CD14-positive monocyte (primary cell): ENCODE measurements at regions not wholly inside any gene's neighbourhood (a gene's known extent, or its start where the extent isn't known, plus 50 kb on each side); places are given as distances from the start of the nearest gene placed in this dataset.
A peak's percentile ranks its signal among the peaks of the same experiment; 100 is the strongest.
"Not testable (repeated sequence)": the region's sequence is repeated elsewhere in the genome, so short reads cannot be mapped to it uniquely, and the experiment has no call there.

Experiments
- DNase-seq, 3 donors: peaks; one replicate each; pipeline ENCODE4 v3.0.0-alpha.2; 2011 to 2022
- H2AFZ ChIP-seq: 2 replicates; pipeline ENCODE4 v1.6.0; 2012; ENCODE audit warnings: mild to moderate bottlenecking, low read depth, low read length, inconsistent platforms; ENCODE audit not compliant: insufficient read depth, poor library complexity, severe bottlenecking
- H3K27ac ChIP-seq, 2 donors: 1 replicate in 1 of 2; 2 replicates in 1 of 2; pipeline ENCODE4 v1.5.1; 2012 to 2013; ENCODE audit warnings: low read length in 2 of 2, control low read depth in 1 of 2, inconsistent platforms in 1 of 2, low read depth in 1 of 2, mild to moderate bottlenecking in 1 of 2
- H3K27me3 ChIP-seq, 2 donors: one replicate each; pipeline versions ENCODE4 v1.6.0 to v1.6.1; 2011 to 2013; ENCODE audit warnings: low read length in 2 of 2; ENCODE audit not compliant: control insufficient read depth in 2 of 2, insufficient read depth in 2 of 2
- H3K36me3 ChIP-seq, 2 donors: replicated peaks in 1 of 2; 1 replicate in 1 of 2; 2 replicates in 1 of 2; pipeline versions ENCODE4 v1.5.1 to v1.6.1; 2012 to 2013; ENCODE audit warnings: low read length in 2 of 2, control low read depth in 1 of 2, inconsistent platforms in 1 of 2, mild to moderate bottlenecking in 1 of 2; ENCODE audit not compliant: insufficient read depth in 2 of 2, control insufficient read depth in 1 of 2
- H3K4me1 ChIP-seq, 2 donors: 1 replicate in 1 of 2; 2 replicates in 1 of 2; pipeline versions ENCODE4 v1.5.1 to v1.6.1; 2012 to 2013; ENCODE audit warnings: low read length in 2 of 2, control low read depth in 1 of 2, inconsistent platforms in 1 of 2, mild to moderate bottlenecking in 1 of 2, moderate library complexity in 1 of 2; ENCODE audit not compliant: insufficient read depth in 2 of 2, control insufficient read depth in 1 of 2
- H3K4me2 ChIP-seq: replicated peaks from 2 replicates; pipeline ENCODE3; 2012; ENCODE audit warnings: low read length, moderate library complexity, mild to moderate bottlenecking; ENCODE audit not compliant: poor library complexity, severe bottlenecking; ENCODE audit errors: extremely low read depth
- H3K4me3 ChIP-seq, 3 experiments: fragments of 200-600 bp in 1 of 3; sonication (generic) in 1 of 3; replicated peaks in 1 of 3; 1 replicate in 2 of 3; 2 replicates in 1 of 3; pipeline ENCODE4 v1.5.1; 2011 to 2013; ENCODE audit warnings: low read length in 3 of 3, mild to moderate bottlenecking in 3 of 3, control low read depth in 2 of 3, low read depth in 2 of 3, inconsistent platforms in 1 of 3, moderate library complexity in 1 of 3
- H3K79me2 ChIP-seq: 2 replicates; pipeline ENCODE4 v1.6.0; 2012; ENCODE audit warnings: mild to moderate bottlenecking, control low read depth, inconsistent platforms, low read length, moderate library complexity; ENCODE audit not compliant: insufficient read depth
- H3K9ac ChIP-seq: 2 replicates; pipeline ENCODE4 v1.6.0; 2017; ENCODE audit warnings: low read length, mild to moderate bottlenecking; ENCODE audit not compliant: insufficient read depth, poor library complexity, severe bottlenecking
- H3K9me3 ChIP-seq, 2 donors: replicated peaks in 1 of 2; 1 replicate in 1 of 2; 2 replicates in 1 of 2; pipeline versions ENCODE4 v1.5.1 to v1.6.1; 2012 to 2013; ENCODE audit warnings: low read length in 2 of 2, control low read depth in 1 of 2; ENCODE audit not compliant: control insufficient read depth in 1 of 2, insufficient read depth in 1 of 2
- H4K20me1 ChIP-seq: 2 replicates; pipeline ENCODE4 v1.6.0; 2012; ENCODE audit warnings: mild to moderate bottlenecking, low read length, control low read depth, moderate library complexity; ENCODE audit not compliant: insufficient read depth
- H3K27ac Mint-ChIP-seq, 7 donors: one replicate each; pipeline ENCODE4 v1.8.0; 2020; ENCODE audit warnings: mild to moderate bottlenecking in 7 of 7, mixed read lengths in 7 of 7, moderate library complexity in 6 of 7, inconsistent platforms in 2 of 7
- H3K27me3 Mint-ChIP-seq, 3 donors: one replicate each; pipeline ENCODE4 v1.8.0; 2021 to 2022; ENCODE audit warnings: low read depth in 3 of 3, mild to moderate bottlenecking in 3 of 3, mixed read lengths in 3 of 3, moderate library complexity in 3 of 3, inconsistent platforms in 1 of 3
- H3K36me3 Mint-ChIP-seq, 2 donors: one replicate each; pipeline ENCODE4 v1.8.0; 2020; ENCODE audit warnings: mixed read lengths in 2 of 2, inconsistent platforms in 1 of 2, mild to moderate bottlenecking in 1 of 2
- H3K4me1 Mint-ChIP-seq: one replicate; pipeline ENCODE4 v1.8.0; 2020; ENCODE audit warnings: mild to moderate bottlenecking, mixed read lengths
- H3K4me3 Mint-ChIP-seq, 2 donors: one replicate each; pipeline ENCODE4 v1.8.0; 2020; ENCODE audit warnings: mild to moderate bottlenecking in 2 of 2, mixed read lengths in 2 of 2, moderate library complexity in 1 of 2
- H3K9me3 Mint-ChIP-seq, 7 donors: one replicate each; pipeline ENCODE4 v1.8.0; 2020 to 2022; ENCODE audit warnings: mixed read lengths in 7 of 7, mild to moderate bottlenecking in 6 of 7, moderate library complexity in 6 of 7, inconsistent platforms in 2 of 7
- whole genome bisulfite sequencing: methylation state at CpG from one replicate; pipeline ENCODE4 v1.1.5; 2013; ENCODE audit warnings: missing lambda C conversion rate; ENCODE audit not compliant: insufficient coverage; 5-methylcytosine and 5-hydroxymethylcytosine counted together
- intact Hi-C, 2 donors: fragments of 100-400 bp; cut with micrococcal nuclease; formaldehyde crosslinking; loops; one replicate each; pipeline versions ENCODE4 v1.15.0 to v1.15.1; 2023

DNA sequence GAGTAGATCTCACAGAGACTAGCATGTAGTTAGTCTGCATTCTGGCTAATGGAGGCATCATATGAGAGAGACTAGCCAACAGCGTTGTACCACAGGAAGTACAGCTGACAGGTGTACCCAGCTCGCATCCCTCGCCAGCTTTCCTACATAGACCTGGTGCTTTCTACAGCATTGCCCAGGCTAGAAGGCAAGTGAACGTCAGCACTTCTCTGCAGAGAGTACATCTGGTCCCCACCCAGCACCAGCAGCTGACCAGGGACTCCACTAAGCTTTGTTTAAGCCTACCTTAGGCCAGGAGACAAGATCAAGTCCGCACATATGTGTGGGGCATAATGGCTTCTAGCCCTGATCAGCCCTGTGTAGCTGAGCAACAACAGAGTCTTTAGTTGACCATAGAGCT lies 1692.9 kb downstream of the SPATA31A7 start:
- H3K4me1 ChIP-seq, H2AFZ ChIP-seq, H3K27me3 Mint-ChIP-seq, H3K9ac ChIP-seq, intact Hi-C loops, H3K4me3 ChIP-seq, H3K36me3 ChIP-seq, H3K79me2 ChIP-seq, H3K4me3 Mint-ChIP-seq, H3K9me3 ChIP-seq, H3K27ac ChIP-seq, H3K4me1 Mint-ChIP-seq, H4K20me1 ChIP-seq, H3K36me3 Mint-ChIP-seq, H3K4me2 ChIP-seq, H3K27me3 ChIP-seq, DNase-seq: not testable (repeated sequence)
- peak overlapping the region in 1 of 7 donors; percentile 38 for H3K27ac Mint-ChIP-seq
- 66% methylated on average over 3 of the region's 5 CpGs for WGBS
- H3K9me3 Mint-ChIP-seq: peaks cover 0 to 11% (median 6%) of the 10 kb centered on the region in 7 donors

DNA sequence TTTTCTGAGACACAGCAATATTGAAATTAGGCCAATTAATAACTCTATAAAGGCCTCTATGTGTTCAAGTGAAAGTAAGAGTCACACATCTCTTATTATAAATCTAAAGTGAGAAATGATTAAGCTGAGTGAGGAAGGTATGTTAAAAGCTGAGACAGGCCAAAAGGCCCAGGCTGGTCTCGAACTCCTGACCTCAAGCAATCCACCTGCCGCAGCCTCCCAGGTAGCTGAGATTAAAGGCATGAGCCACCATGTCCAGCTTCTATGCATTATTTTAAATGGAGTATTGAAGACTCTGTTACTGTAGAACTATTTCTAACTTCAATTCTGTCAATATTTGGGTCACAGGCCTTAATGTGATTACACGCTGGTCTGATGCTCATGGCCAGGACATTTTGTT lies 1706.9 kb downstream of the SPATA31A7 start:
- H3K4me3 Mint-ChIP-seq, H3K9ac ChIP-seq, H3K27ac ChIP-seq, DNase-seq, H3K27me3 ChIP-seq, H3K9me3 ChIP-seq, H3K4me1 Mint-ChIP-seq, H3K36me3 Mint-ChIP-seq, H3K79me2 ChIP-seq, H3K27ac Mint-ChIP-seq, H3K9me3 Mint-ChIP-seq, intact Hi-C loops, H3K4me1 ChIP-seq, H2AFZ ChIP-seq, H4K20me1 ChIP-seq, H3K4me2 ChIP-seq, H3K27me3 Mint-ChIP-seq, H3K4me3 ChIP-seq, H3K36me3 ChIP-seq: not testable (repeated sequence)
- no CpG with 5 or more reads among the region's 3 CpGs for WGBS

DNA sequence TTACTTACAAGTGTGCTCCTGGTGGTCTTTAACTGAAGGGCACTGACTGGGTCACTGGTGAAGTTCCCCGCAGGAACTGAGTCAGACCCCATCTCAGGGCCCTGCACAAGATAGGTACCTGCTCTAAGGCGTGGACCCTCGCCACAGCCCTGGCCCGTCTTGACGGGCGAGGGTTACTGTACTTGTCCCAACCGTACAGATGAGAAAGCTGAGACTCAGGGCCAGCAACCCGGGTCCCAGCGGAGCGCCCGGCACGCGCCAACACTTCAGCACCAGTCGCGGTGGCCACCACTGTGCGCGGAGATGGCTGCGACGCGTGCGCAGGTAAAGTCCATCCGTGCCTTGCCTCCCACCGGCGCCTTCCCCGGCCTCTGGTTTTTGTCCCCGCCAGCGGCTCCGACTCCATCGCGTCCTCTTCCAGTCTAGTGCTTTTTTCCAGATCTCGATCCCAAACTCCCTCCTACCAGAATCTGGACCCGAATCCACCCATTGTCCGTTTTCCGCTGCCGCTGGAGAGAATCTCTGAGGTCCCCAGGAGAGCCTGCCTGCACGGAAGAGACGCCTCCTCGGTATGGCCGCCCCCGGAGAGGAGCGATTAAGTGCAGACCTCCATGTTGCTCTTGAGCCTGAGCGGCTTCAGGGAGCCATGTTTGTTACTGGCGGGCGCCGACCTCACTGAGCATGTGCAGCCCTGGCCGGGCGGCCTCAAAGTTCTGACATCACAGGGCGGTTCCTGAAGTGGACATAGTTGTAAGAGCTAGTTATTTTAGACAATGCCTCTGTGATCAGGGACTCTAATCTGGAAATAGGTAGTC lies 1707.8 kb downstream of the SPATA31A7 start:
- 13% methylated on average over 8 of the region's 48 CpGs for WGBS
- Mint-ChIP-seq H3K4me3 (peak overlapping the region; percentile 69 to 74), H3K27ac (peak overlapping the region in 3 of 7 donors; percentile 45 to 97 (median 95))
- H4K20me1 ChIP-seq, H3K4me1 ChIP-seq, H3K79me2 ChIP-seq, H3K27me3 Mint-ChIP-seq, H3K9me3 ChIP-seq, H3K36me3 Mint-ChIP-seq, H3K4me1 Mint-ChIP-seq, intact Hi-C loops, H3K36me3 ChIP-seq, H3K9me3 Mint-ChIP-seq, H3K27me3 ChIP-seq, H3K4me2 ChIP-seq: not testable (repeated sequence)
- Histone ChIP-seq H2AFZ (peak overlapping the region; percentile 61), H3K27ac (peak overlapping the region in 1 of 2 donors; percentile 64), H3K9ac (peak overlapping the region; percentile 36), H3K4me3 (peak overlapping the region; percentile 21 to 63 (median 42))
- DNase-seq: peak; percentile 15 to 25 (median 20)

DNA sequence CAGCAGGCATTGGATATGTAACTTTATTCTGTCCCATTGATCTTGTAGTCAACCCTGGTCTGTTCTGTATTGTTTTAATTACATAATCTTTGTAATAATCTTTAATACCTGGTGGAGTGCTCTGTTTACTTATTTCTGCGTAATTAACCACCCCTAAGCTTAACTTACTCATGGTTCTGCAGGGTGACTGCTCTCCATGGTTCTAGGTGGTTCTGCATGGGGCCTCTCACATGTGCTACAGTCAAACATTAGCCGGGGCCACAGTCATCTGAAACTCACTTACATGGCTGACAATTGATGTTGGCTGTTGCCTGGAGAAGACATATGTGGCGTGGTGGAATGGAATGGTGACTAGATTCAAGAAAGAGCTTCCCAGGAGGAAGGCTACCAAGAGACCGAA lies 1709.8 kb downstream of the SPATA31A7 start:
- H3K9me3 Mint-ChIP-seq, H3K4me1 Mint-ChIP-seq, H3K36me3 ChIP-seq, H3K9ac ChIP-seq, H3K36me3 Mint-ChIP-seq, H3K27me3 ChIP-seq, H3K4me1 ChIP-seq, intact Hi-C loops, H3K79me2 ChIP-seq, H3K4me2 ChIP-seq, H4K20me1 ChIP-seq, H3K4me3 Mint-ChIP-seq, H3K27ac ChIP-seq, H3K4me3 ChIP-seq, H3K9me3 ChIP-seq, H3K27me3 Mint-ChIP-seq, DNase-seq, H3K27ac Mint-ChIP-seq, H2AFZ ChIP-seq: not testable (repeated sequence)
- no CpG with 5 or more reads among the region's 4 CpGs for WGBS
